ENCODE measurements at regions not wholly inside any gene's neighbourhood (a gene's known extent, or its start where the extent isn't known, plus 50 kb on each side); places are given as distances from the start of the nearest gene placed in this dataset.
"Not testable (repeated sequence)": the region's sequence is repeated elsewhere in the genome, so short reads cannot be mapped to it uniquely, and the experiment has no call there.

GRCh38 chr13:48851707-48852106 is 124.0 kb upstream of the FNDC3A start:
- DNase-seq, result no peak

DNA sequence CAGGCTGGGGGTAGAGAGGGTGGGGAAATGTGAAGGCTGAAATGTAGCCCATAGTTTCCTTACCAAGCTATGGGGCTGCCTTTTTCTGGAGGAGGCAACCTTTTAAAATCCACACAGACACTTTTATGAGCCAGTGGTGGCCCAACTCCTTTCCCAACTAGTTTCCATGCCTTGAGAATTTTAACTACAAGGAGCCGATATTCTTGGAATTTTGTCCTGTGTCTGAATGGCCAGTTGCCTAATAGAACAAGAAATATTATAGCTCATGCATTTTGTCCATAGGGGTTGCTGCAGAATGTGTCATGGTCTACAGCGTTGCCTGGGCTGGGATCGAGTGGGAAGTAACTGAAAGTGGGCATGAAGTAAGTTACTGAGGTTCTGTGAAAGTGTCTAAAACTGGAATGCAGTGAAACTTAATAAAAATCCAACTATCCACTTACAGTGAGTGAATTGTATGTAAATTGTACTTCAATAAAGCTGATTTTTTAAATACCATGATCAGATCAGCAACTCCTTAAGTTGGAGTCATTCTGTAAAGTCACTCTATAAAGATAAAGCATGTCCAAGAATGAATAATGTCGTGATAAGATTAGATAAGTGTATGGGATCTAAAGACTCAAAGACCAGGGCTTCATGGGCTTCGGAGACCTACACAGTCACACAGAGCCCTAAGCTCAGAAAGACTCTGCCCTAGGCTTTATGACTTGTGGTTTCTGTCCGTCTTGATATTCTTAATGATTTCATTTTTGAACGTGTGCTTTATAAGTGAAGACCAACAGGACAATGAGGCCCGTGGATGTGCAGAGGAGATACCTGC is 122.6 kb upstream of the FNDC3A start:
- no peak for DNase-seq

DNA sequence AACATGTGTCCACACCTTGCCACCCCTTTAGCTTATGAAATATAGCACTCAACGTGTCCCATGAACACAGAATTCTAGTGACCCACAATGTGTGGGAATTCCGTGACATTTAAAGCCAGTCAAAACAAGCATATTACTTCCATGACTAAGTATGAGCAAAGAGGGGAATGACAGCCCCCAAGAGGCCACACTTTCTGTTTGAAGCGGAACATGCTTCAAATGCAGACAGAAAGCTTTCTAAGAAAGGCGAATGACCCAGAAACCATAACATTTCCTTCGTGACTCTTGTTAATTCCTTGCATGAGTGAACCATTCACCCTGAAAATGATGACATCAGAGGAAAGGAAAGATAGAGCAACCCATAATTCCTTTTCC is 122.0 kb upstream of the FNDC3A start:
- DNase-seq, result peak; percentile 33

DNA sequence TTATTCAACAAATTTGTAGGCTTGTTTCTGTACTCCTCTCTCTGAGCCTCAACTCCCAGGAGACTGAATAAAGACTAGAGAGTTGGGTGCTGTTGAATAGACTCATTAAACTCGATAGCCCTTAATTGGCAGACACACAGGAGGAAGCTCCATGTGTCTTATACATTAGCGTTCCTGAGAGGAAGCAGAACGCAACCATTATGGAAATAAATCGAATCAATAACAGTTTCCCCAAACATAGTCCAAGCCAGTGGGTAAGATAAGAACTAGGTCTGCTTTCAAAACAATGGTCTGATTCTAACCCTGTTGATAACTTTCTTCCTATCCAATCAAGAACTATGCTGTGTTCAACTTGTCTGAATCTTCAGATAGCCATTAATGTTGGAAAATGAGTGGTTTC is 118.1 kb upstream of the FNDC3A start:
- DNase-seq, result no peak

GRCh38 chr13:48858122-48858902 is 117.4 kb upstream of the FNDC3A start:
- no peak for DNase-seq

DNA sequence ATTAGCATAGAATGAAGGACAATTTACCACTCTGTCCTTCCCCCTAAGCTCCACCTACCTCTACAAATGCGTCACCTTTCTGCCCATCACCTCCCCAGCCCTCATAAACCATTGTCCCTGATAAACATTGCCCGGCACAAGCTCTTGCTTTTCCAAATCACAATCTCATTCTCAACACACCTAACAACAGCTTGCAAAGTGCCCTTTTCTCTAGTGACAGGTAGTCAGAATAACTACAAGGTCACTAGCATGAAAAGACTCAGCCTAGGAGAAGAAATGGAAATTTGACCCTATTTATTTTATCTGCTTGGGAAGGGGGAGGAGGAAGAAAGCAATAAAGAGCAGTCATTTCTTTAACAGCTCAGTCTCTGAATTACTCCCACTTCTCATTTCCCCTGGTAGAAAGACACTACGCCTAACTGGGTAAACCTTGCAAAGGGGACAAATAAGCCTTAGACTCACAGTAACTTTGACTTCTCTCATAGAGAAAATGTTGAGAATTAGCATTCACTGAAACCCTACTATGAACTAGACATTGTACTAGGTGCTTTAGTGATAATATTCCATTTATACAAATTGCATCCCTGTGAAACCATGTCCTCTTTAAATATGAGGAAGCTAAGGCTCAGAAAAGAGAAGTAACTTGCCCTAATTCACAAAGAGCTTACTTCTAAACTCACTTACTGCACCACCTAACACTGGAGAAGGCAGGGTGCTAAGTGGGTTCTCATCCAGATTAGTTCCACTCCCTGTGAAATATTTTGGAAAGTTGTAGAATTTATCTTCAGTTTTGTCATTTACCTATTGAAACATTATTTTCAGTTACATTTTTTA is 116.2 kb upstream of the FNDC3A start:
- DNase-seq, result no peak

GRCh38 chr13:48860364-48860763 is 115.3 kb upstream of the FNDC3A start:
- DNase-seq, result no peak

GRCh38 chr13:48862572-48862971 is 113.1 kb upstream of the FNDC3A start:
- no peak for DNase-seq

DNA sequence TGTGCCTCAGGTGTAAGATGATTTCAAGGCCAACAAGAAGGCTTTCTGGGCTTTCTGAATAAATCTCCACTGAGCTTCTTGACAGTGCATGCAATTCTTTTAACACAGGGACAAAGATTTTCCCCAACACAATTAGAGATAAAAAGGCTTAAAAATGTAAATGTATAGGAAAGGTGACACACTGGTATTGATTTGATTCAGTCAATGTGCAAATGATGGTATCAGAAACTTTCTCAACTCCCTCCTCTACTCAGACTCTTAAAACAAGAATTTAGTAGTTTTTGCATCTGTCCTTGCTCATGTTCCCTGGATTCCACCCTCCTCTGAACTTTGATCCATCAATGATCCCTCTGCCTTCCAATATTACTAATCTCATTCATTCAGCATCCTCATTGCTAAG is 111.6 kb upstream of the FNDC3A start:
- DNase-seq, result no peak

GRCh38 chr13:48866249-48866648 is 109.5 kb upstream of the FNDC3A start:
- no peak for DNase-seq

DNA sequence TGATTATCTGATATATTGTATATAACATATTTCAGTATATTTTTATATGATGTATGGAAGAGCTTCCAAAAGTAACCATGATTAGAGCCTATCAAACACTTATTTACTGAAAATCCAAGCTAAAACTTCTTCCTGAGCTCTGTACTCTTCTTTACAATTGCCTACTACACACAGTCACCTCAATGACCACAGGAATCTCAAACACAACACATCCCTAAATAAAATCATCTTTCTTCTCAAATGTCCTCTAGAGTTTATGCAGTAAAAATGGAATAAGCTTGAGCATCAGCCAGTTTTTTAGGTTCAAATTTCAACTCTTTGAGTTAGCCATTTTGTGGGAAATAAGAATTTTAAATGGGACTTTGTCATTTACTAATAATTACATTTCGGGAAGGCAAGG is 102.6 kb upstream of the FNDC3A start:
- no peak for DNase-seq

GRCh38 chr13:48873587-48873986 is 102.1 kb upstream of the FNDC3A start:
- no peak for DNase-seq

DNA sequence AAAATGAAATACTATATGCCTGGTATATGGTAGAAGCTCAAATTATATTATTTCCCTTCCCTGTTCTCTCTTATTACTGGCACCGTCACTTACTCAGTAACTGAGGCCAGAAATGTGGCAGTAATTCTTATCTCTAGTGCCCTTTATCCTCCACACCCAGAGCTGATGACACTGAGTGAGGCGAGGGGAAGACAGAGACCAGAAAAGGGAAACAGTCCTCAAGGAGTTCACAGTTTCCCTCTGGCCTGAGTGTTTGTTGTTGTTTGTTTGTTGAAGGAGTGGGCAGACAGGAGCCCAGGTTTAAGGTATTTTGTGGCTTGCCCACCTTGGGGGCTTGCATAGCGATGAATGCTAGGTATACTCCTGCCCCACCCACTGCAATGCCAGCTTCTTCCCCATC is 101.5 kb upstream of the FNDC3A start:
- DNase-seq, result no peak

GRCh38 chr13:48875047-48875446 is 100.7 kb upstream of the FNDC3A start:
- DNase-seq, result no peak

DNA sequence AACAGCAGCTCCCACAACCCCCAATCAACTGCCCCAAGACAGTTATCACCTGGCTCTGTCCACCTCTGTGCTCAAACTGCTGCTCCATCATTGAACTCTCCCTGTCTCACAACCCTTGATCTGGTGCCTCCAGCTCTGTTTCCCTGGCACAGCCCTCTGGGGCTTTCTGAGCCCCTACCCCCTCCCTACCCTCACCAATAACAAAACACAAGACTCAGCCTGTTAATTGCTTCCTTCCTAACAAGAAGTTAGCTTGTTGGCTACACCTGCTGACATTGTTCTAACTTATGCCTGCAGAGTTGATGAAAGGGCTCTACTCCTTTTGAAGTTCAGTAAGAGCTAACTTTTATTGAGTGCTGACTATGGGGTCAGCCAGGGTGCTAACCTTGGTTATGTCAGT is 99.4 kb upstream of the FNDC3A start:
- DNase-seq, result no peak

GRCh38 chr13:48879432-48879831 is 96.3 kb upstream of the FNDC3A start:
- DNase-seq, result no peak

DNA sequence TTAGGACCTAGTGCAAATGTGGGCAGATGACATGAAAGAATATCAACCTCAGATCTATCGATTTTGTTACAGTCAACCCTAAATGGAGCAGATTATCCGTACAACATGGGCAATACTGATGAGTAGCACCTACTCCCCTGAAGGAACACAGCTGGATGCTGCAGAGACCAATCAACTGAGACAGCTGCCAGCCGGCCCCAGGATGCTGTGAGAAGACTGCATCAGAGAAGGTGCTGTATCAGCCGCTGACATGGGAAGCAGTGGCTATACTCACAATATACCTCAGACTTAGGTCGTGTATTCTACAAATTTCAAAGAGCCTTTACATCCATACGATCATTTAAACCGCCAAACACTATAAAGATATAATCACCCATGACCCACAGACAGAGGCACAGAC is 95.9 kb upstream of the FNDC3A start:
- no peak for DNase-seq

DNA sequence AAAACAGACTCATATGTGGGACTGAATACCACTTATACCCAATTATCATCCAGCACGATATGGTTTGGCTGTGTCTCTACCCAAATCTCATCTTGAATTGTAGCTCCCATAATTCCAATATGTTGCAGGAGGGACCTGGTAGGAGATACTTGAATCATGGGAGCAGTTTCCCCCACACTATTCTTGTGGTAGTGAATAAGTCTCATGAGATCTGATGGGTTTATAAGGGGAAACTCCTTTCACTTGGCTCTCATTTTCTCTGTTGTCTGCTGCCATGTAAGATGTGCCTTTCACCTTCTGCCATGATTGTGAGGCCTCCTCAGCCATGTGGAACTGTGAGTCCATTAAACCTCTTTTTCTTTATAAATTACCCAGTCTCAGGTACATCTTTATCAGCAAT is 91.9 kb upstream of the FNDC3A start:
- not testable (repeated sequence) for DNase-seq

GRCh38 chr13:48885027-48885395 is 90.7 kb upstream of the FNDC3A start:
- DNase-seq, result no peak

DNA sequence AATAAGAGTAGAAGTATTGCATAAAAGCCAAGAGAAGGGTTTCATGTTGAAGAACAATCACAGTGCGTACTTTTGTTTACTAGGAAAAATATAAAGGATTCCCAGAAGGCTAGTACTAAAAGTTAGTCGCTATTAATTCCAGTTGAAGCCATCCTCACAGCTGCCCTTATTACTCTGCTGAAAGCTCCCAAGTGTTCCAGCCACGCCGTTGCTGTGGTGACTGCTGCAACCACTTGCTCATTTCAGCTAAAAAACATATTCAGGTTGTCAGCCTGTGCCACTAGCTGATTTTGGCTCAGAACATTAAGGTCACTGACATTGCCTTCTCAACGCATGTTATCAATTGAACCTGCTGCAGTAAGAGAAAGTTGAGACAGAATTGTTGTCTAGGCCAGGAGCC is 87.1 kb upstream of the FNDC3A start:
- DNase-seq, result no peak

GRCh38 chr13:48890391-48890790 is 85.3 kb upstream of the FNDC3A start:
- no peak for DNase-seq

DNA sequence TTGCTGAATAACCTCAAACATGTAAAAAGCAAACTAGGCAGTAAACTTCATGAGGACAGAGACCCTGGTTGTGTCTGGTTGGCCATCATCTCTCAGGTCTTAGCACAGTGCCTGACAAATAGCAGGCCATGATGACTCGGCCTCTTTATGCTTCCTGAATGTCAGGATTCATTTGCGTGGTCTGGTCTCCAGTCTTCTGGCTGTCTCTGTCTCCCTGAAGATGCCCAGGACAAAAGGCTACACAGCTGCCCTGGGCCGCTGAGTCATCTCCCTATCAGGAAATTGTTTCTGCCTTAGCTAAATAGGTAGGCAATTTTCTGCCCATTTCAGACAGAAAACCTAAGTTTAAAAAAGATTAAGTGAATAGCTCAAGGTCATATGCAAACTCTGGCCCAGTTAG is 84.1 kb upstream of the FNDC3A start:
- DNase-seq, result no peak

GRCh38 chr13:48892053-48892687 is 83.5 kb upstream of the FNDC3A start:
- no peak for DNase-seq
